ENCODE measurements at regions not wholly inside any gene's neighbourhood (a gene's known extent, or its start where the extent isn't known, plus 50 kb on each side); places are given as distances from the start of the nearest gene placed in this dataset.
A peak's percentile ranks its signal among the peaks of the same experiment; 100 is the strongest.
"Not testable (repeated sequence)": the region's sequence is repeated elsewhere in the genome, so short reads cannot be mapped to it uniquely, and the experiment has no call there.

- DNase-seq (ENCODE audit: low spot score in 2 of 2) (no peak), ATAC-seq (no peak)
- no peak overlapping the region for H3K4me3 Mint-ChIP-seq
These were observed 60.7 kb upstream of the ZNF746 start for GRCh38 chr7:149558149-149558861.

GRCh38 chr7:149556525-149556924 is 58.9 kb upstream of the ZNF746 start:
- not testable (repeated sequence) for ATAC-seq; DNase-seq (ENCODE audit: low spot score in 2 of 2); H3K27ac Mint-ChIP-seq; H3K9me3 Mint-ChIP-seq; H3K4me3 Mint-ChIP-seq
- Mint-ChIP-seq H3K36me3 (peaks cover 71% of the 10 kb centered on the region), H3K4me1 (peaks cover 16% of the 10 kb centered on the region)

More at GRCh38 chr7:149558149-149558861, 60.7 kb upstream of the ZNF746 start:
- peak overlapping the region; percentile 30 for H3K27ac Mint-ChIP-seq
- peaks cover 65% of the 10 kb centered on the region for H3K36me3 Mint-ChIP-seq
- peaks cover 17% of the 10 kb centered on the region for H3K4me1 Mint-ChIP-seq
- H3K9me3 Mint-ChIP-seq: no peaks in the 10 kb centered on the region

GRCh38 chr7:149554821-149555220 is 57.2 kb upstream of the ZNF746 start:
- DNase-seq (ENCODE audit: low spot score in 2 of 2); H3K27ac Mint-ChIP-seq; H3K4me1 Mint-ChIP-seq; ATAC-seq; H3K4me3 Mint-ChIP-seq; H3K9me3 Mint-ChIP-seq: not testable (repeated sequence)
- peaks cover 70% of the 10 kb centered on the region for H3K36me3 Mint-ChIP-seq

GRCh38 chr7:149553991-149554390 is 56.4 kb upstream of the ZNF746 start:
- not testable (repeated sequence) for H3K27ac Mint-ChIP-seq; H3K9me3 Mint-ChIP-seq; ATAC-seq; DNase-seq (ENCODE audit: low spot score in 2 of 2); H3K4me1 Mint-ChIP-seq; H3K4me3 Mint-ChIP-seq
- H3K36me3 Mint-ChIP-seq: peaks cover 76% of the 10 kb centered on the region

GRCh38 chr7:149552799-149553198 is 55.2 kb upstream of the ZNF746 start:
- peaks cover 81% of the 10 kb centered on the region for H3K36me3 Mint-ChIP-seq
- peak overlapping the region; percentile 23 for H3K27ac Mint-ChIP-seq
- DNase-seq (ENCODE audit: low spot score in 2 of 2): no peak
- ATAC-seq: no peak
- H3K4me1 Mint-ChIP-seq: no peaks in the 10 kb centered on the region
- H3K4me3 Mint-ChIP-seq: no peak overlapping the region
- H3K9me3 Mint-ChIP-seq: no peaks in the 10 kb centered on the region

Measured in stimulated activated effector memory CD8-positive, alpha-beta T cell treated with anti-CD3 and anti-CD28 coated beads, Interleukin-12 subunit alpha, Interleukin-12 subunit beta, amount 100 ng/mL, for 72 hours (primary cell).